GM23338 (cell line): ENCODE measurements at regions not wholly inside any gene's neighbourhood (a gene's known extent, or its start where the extent isn't known, plus 50 kb on each side); places are given as distances from the start of the nearest gene placed in this dataset.

Experiments used
- ATAC-seq: fragments of 200-7000 bp; cut with Tn5 transposase; 3 replicates; pipeline ENCODE4 v1.9.1; 2020
- DNase-seq: peaks from one replicate; pipeline ENCODE4 v3.0.0-alpha.2; 2015; ENCODE audit warnings: low spot score
- H2AFZ ChIP-seq: fragments of 200-600 bp; sonication (generic); 2 replicates; pipeline ENCODE4 v1.8.0; 2016; ENCODE audit warnings: antibody characterized with exemption, mild to moderate bottlenecking, moderate library complexity
- H3F3A ChIP-seq: fragments of 200-600 bp; sonication (generic); replicated peaks from 2 replicates; pipeline ENCODE4 v1.8.0; 2017; ENCODE audit warnings: antibody characterized with exemption, mixed run types, low read depth
- H3K27ac ChIP-seq: fragments of 200-600 bp; sonication (generic); 2 replicates; pipeline ENCODE4 v1.6.1; 2016; ENCODE audit warnings: low read depth
- H3K27me3 ChIP-seq: fragments of 200-600 bp; sonication (generic); 2 replicates; pipeline ENCODE4 v1.8.0; 2016; ENCODE audit warnings: mild to moderate bottlenecking, mixed run types, moderate library complexity; ENCODE audit not compliant: insufficient read depth
- H3K36me3 ChIP-seq: fragments of 200-600 bp; sonication (generic); 2 replicates; pipeline ENCODE4 v1.8.0; 2016; ENCODE audit warnings: mild to moderate bottlenecking; ENCODE audit not compliant: insufficient read depth
- H3K4me1 ChIP-seq: fragments of 200-600 bp; sonication (generic); 2 replicates; pipeline ENCODE4 v1.8.0; 2016; ENCODE audit warnings: mild to moderate bottlenecking, moderate library complexity; ENCODE audit not compliant: insufficient read depth
- H3K4me2 ChIP-seq: fragments of 200-600 bp; sonication (generic); 2 replicates; pipeline ENCODE4 v1.7.1; 2017; ENCODE audit warnings: mixed run types
- H3K4me3 ChIP-seq: fragments of 200-600 bp; sonication (generic); 2 replicates; pipeline ENCODE4 v1.6.1; 2016; ENCODE audit warnings: mixed run types
- H3K79me2 ChIP-seq: fragments of 200-600 bp; sonication (generic); replicated peaks from 2 replicates; pipeline ENCODE4 v1.8.0; 2017; ENCODE audit warnings: mild to moderate bottlenecking; ENCODE audit not compliant: insufficient read depth
- H3K9me2 ChIP-seq: fragments of 200-600 bp; sonication (generic); 2 replicates; pipeline ENCODE4 v1.8.0; 2017; ENCODE audit not compliant: insufficient read depth
- H4K20me1 ChIP-seq: fragments of 200-600 bp; sonication (generic); replicated peaks from 2 replicates; pipeline ENCODE4 v1.8.0; 2017; ENCODE audit warnings: mild to moderate bottlenecking; ENCODE audit not compliant: insufficient read depth
- H3K27ac Mint-ChIP-seq: 2 replicates; pipeline ENCODE4 v1.8.0; 2020; ENCODE audit warnings: inconsistent platforms, mild to moderate bottlenecking, moderate library complexity, mixed read lengths
- H3K27me3 Mint-ChIP-seq: 3 replicates; pipeline ENCODE4 v1.8.0; 2022; ENCODE audit warnings: low read depth, mild to moderate bottlenecking, moderate library complexity, mixed read lengths, inconsistent platforms; ENCODE audit not compliant: insufficient read depth, poor library complexity
- H3K36me3 Mint-ChIP-seq: 3 replicates; pipeline ENCODE4 v1.8.0; 2021; ENCODE audit warnings: low read depth, mild to moderate bottlenecking, inconsistent platforms, moderate library complexity, mixed read lengths
- H3K4me1 Mint-ChIP-seq: 3 replicates; pipeline ENCODE4 v1.8.0; 2020; ENCODE audit warnings: mild to moderate bottlenecking, inconsistent platforms, mixed read lengths
- H3K4me3 Mint-ChIP-seq: 3 replicates; pipeline ENCODE4 v1.8.0; 2021; ENCODE audit warnings: moderate library complexity, mild to moderate bottlenecking, inconsistent platforms, mixed read lengths
- H3K9me3 Mint-ChIP-seq: 3 replicates; pipeline ENCODE4 v1.8.0; 2020; ENCODE audit warnings: moderate library complexity, mild to moderate bottlenecking, inconsistent platforms, mixed read lengths
- CREB1 ChIP-seq: fragments of 250-450 bp; sonication (Bioruptor Pico); IDR thresholded peaks from 2 replicates; pipeline ENCODE4 v1.5.0; 2020; ENCODE audit warnings: low read depth, mild to moderate bottlenecking, moderate library complexity
- CTCF ChIP-seq, 2 experiments: fragments of 200-600 bp in 1 of 2; sonication (generic) in 1 of 2; conservative IDR thresholded peaks; 2 replicates each; pipeline versions ENCODE4 v1.5.1 to v1.6.1; 2016 to 2017; ENCODE audit warnings: antibody characterized with exemption in 2 of 2, low read depth in 2 of 2, mild to moderate bottlenecking in 2 of 2, moderate library complexity in 1 of 2
- ETS1 ChIP-seq: IDR thresholded peaks from 2 replicates; pipeline ENCODE4 v1.6.1; 2016; ENCODE audit warnings: antibody characterized with exemption
- EZH2 ChIP-seq: fragments of 200-600 bp; sonication (generic); IDR thresholded peaks from one replicate; pipeline ENCODE4 v1.8.0; 2017; ENCODE audit warnings: antibody characterized with exemption, mild to moderate bottlenecking, low read depth; ENCODE audit not compliant: unreplicated experiment
- EZH2phosphoT487 ChIP-seq: fragments of 200-600 bp; sonication (generic); IDR thresholded peaks from one replicate; pipeline ENCODE4 v1.8.1; 2018; ENCODE audit warnings: antibody characterized with exemption; ENCODE audit not compliant: unreplicated experiment
- JUNB ChIP-seq: IDR thresholded peaks from one replicate; pipeline ENCODE4 v1.6.1; 2016; ENCODE audit warnings: antibody characterized with exemption; ENCODE audit not compliant: unreplicated experiment
- NANOG ChIP-seq: IDR thresholded peaks from 2 replicates; pipeline ENCODE4 v1.6.1; 2016; ENCODE audit warnings: antibody characterized with exemption, borderline replicate concordance
- POLR2AphosphoS5 ChIP-seq: IDR thresholded peaks from 2 replicates; pipeline ENCODE4 v1.6.1; 2016; ENCODE audit warnings: antibody characterized with exemption, low read depth
- REST ChIP-seq: IDR thresholded peaks from one replicate; pipeline ENCODE4 v1.6.1; 2018; ENCODE audit warnings: antibody characterized with exemption; ENCODE audit not compliant: unreplicated experiment
- STAT1 ChIP-seq: IDR thresholded peaks from one replicate; pipeline ENCODE4 v1.6.1; 2016; ENCODE audit warnings: antibody characterized with exemption; ENCODE audit not compliant: unreplicated experiment
- ZNF114 ChIP-seq: fragments of 250-450 bp; sonication (Bioruptor Pico); IDR thresholded peaks from 2 replicates; pipeline ENCODE4 v1.5.0; 2020; ENCODE audit warnings: mild to moderate bottlenecking, moderate library complexity
- ZNF331 ChIP-seq: fragments of 250-450 bp; sonication (Bioruptor Pico); IDR thresholded peaks from 2 replicates; pipeline ENCODE4 v1.5.0; 2020; ENCODE audit warnings: low read depth, mild to moderate bottlenecking, moderate library complexity
- ZNF462 ChIP-seq: fragments of 250-450 bp; sonication (Bioruptor Pico); IDR thresholded peaks from 2 replicates; pipeline ENCODE4 v1.5.0; 2020; ENCODE audit warnings: mild to moderate bottlenecking, moderate library complexity

- Histone ChIP-seq H3K27me3 (peaks cover 3% of the 10 kb centered on the region; the same call in 1 of the 2 replicates), H3K9me2 (no peaks in the 10 kb centered on the region), H3K79me2 (no peaks in the 10 kb centered on the region), H3K4me2 (no peak overlapping the region; the same call in 1 of the 2 replicates), H2AFZ (peak overlapping the region; percentile 34), H3K36me3 (no peaks in the 10 kb centered on the region), H3K4me1 (peaks cover 5% of the 10 kb centered on the region; the same call in 1 of the 2 replicates), H3K27ac (no peak overlapping the region), H3F3A (no peaks in the 10 kb centered on the region), H3K4me3 (no peak overlapping the region), H4K20me1 (no peaks in the 10 kb centered on the region)
- DNase-seq (no peak), ATAC-seq (no peak)
- Mint-ChIP-seq H3K27ac (no peak overlapping the region), H3K36me3 (no peaks in the 10 kb centered on the region), H3K9me3 (no peaks in the 10 kb centered on the region; the same call in 2 of the 3 replicates), H3K4me3 (no peak overlapping the region), H3K27me3 (peaks cover 5% of the 10 kb centered on the region), H3K4me1 (peaks cover 16% of the 10 kb centered on the region)
- TF ChIP-seq CTCF (conservative IDR thresholded peaks at IDR 0.05; ENCODE audit: low read depth in 2 of 2) (no peak), EZH2phosphoT487 (no peak), EZH2 (no peak), NANOG (no peak), CREB1 (CRISPR knock-in tag) (no peak), JUNB (no peak), POLR2AphosphoS5 (no peak), ZNF462 (no peak), STAT1 (no peak), ZNF331 (no peak), REST (no peak), ZNF114 (CRISPR knock-in tag) (no peak), ETS1 (no peak)
Observed at GRCh38 chr9:19926774-19927173, 137.9 kb upstream of the SLC24A2 start.
